Endothelial cell of umbilical vein (primary cell): ENCODE measurements at regions not wholly inside any gene's neighbourhood (a gene's known extent, or its start where the extent isn't known, plus 50 kb on each side); places are given as distances from the start of the nearest gene placed in this dataset.

ENCODE experiments used
- BruUV-seq: library from RNA; stranded (reverse); fragments of 400-500 nt; replicated peaks from 2 replicates; lab custom pipeline; 2021; lab: Mats Ljungman, UMichigan
- CTCF ChIA-PET: fragments of 300-600, 350-600 bp; sonication (Branson Sonifier 250); formaldehyde crosslinking; loops from one replicate; lab custom pipeline; 2021; ENCODE audit warnings: antibody characterized with exemption, inconsistent platforms; lab: Charles Lee
- POLR2A ChIA-PET: fragments of 300-600, 350-600 bp; sonication (Branson Sonifier 250); formaldehyde crosslinking; loops from one replicate; lab custom pipeline; 2021; ENCODE audit warnings: antibody characterized with exemption, inconsistent platforms; lab: Charles Lee
- DNase-seq: peaks from one replicate; pipeline ENCODE4 v3.0.0-alpha.2; 2011; ENCODE audit warnings: low read depth, low spot score
- FAIRE-seq: peaks from 2 replicates; lab custom pipeline; 2011; peaks lifted over from hg19 to GRCh38; lab: Jason Lieb, UNC
- H2AFZ ChIP-seq: 2 replicates; pipeline ENCODE4 v1.6.0; 2012; ENCODE audit warnings: low read depth, low read length, control low read depth, inconsistent platforms
- H3K27ac ChIP-seq: 2 replicates; pipeline ENCODE4 v1.5.1; 2011; ENCODE audit warnings: low read depth, mild to moderate bottlenecking, control low read depth, low read length, moderate library complexity; ENCODE audit not compliant: insufficient read depth
- H3K27me3 ChIP-seq, 2 experiments: 2 replicates each; pipeline versions ENCODE4 v1.6.0 to v1.6.1; 2011; ENCODE audit warnings: low read length in 2 of 2, mixed read lengths in 1 of 2; ENCODE audit not compliant: control insufficient read depth in 2 of 2, insufficient read depth in 2 of 2
- H3K36me3 ChIP-seq, 2 experiments: 2 replicates in 1 of 2; 3 replicates in 1 of 2; pipeline ENCODE4 v1.5.1; 2011; ENCODE audit warnings: low read length in 2 of 2, mild to moderate bottlenecking in 1 of 2, moderate library complexity in 1 of 2; ENCODE audit not compliant: control insufficient read depth in 2 of 2, insufficient read depth in 2 of 2; ENCODE audit errors: extremely low read depth in 1 of 2
- H3K4me1 ChIP-seq: 3 replicates; pipeline ENCODE4 v1.5.1; 2011; ENCODE audit warnings: mild to moderate bottlenecking, low read length; ENCODE audit not compliant: control insufficient read depth, insufficient read depth; ENCODE audit errors: extremely low read depth
- H3K4me2 ChIP-seq: 2 replicates; pipeline ENCODE4 v1.6.1; 2011; ENCODE audit warnings: low read length, control low read depth, mixed read lengths; ENCODE audit not compliant: insufficient read depth
- H3K4me3 ChIP-seq, 3 experiments: fragments of 200-600 bp in 1 of 3; sonication (generic), shearing (Covaris generic) in 1 of 3; replicated peaks in 1 of 3; 2 replicates each; pipeline ENCODE4 v1.5.1; 2011 to 2016; ENCODE audit warnings: control low read depth in 3 of 3, low read length in 3 of 3, mild to moderate bottlenecking in 2 of 3, inconsistent platforms in 1 of 3, low read depth in 1 of 3, moderate library complexity in 1 of 3; ENCODE audit not compliant: insufficient read depth in 1 of 3
- H3K79me2 ChIP-seq: 2 replicates; pipeline ENCODE4 v1.6.0; 2012; ENCODE audit warnings: low read length, inconsistent platforms; ENCODE audit not compliant: control insufficient read depth, insufficient read depth
- H3K9ac ChIP-seq: replicated peaks from 2 replicates; pipeline ENCODE3; 2011; ENCODE audit warnings: low read length, control low read depth; ENCODE audit not compliant: insufficient read depth; ENCODE audit errors: extremely low read depth
- H3K9me1 ChIP-seq: replicated peaks from 3 replicates; pipeline ENCODE4 v1.6.0; 2011; ENCODE audit warnings: mild to moderate bottlenecking, low read length; ENCODE audit not compliant: control insufficient read depth, insufficient read depth; ENCODE audit errors: extremely low read depth
- H3K9me3 ChIP-seq: replicated peaks from 2 replicates; pipeline ENCODE4 v1.5.1; 2012; ENCODE audit warnings: low read length, inconsistent platforms; ENCODE audit not compliant: control insufficient read depth, insufficient read depth
- H4K20me1 ChIP-seq: replicated peaks from 2 replicates; pipeline ENCODE3; 2011; ENCODE audit warnings: mild to moderate bottlenecking, low read length; ENCODE audit not compliant: control insufficient read depth, insufficient read depth; ENCODE audit errors: extremely low read depth
- EZH2 ChIP-seq: IDR thresholded peaks from 2 replicates; pipeline ENCODE4 v1.6.1; 2012; ENCODE audit warnings: borderline replicate concordance, low read depth, mild to moderate bottlenecking, moderate library complexity, low read length, inconsistent platforms; ENCODE audit not compliant: severe bottlenecking
- FOS ChIP-seq: IDR thresholded peaks from 2 replicates; pipeline ENCODE4 v1.6.1; 2011; ENCODE audit warnings: mild to moderate bottlenecking, low read length, moderate library complexity, borderline replicate concordance; ENCODE audit not compliant: insufficient read depth
- GATA2 ChIP-seq: IDR thresholded peaks from 2 replicates; pipeline ENCODE4 v1.7.0; 2011; ENCODE audit warnings: low read depth, mild to moderate bottlenecking, moderate library complexity, mixed read lengths, low read length; ENCODE audit not compliant: insufficient read length, insufficient read depth
- JUN ChIP-seq: IDR thresholded peaks from 2 replicates; pipeline ENCODE4 v1.6.1; 2011; ENCODE audit warnings: borderline replicate concordance, low read depth; ENCODE audit not compliant: insufficient read length, insufficient read depth
- MYC ChIP-seq: IDR thresholded peaks from one replicate; pipeline ENCODE4 v1.6.1; 2011; ENCODE audit warnings: mild to moderate bottlenecking, low read depth, low read length
- POLR2A ChIP-seq: IDR thresholded peaks from 2 replicates; pipeline ENCODE4 v1.6.1; 2012; ENCODE audit warnings: low read depth, mild to moderate bottlenecking, control low read depth, low read length
- POLR2AphosphoS5 ChIP-seq: IDR thresholded peaks from 2 replicates; pipeline ENCODE4 v1.6.1; 2012; ENCODE audit warnings: low read depth, mild to moderate bottlenecking, control low read depth, low read length, moderate library complexity; ENCODE audit not compliant: insufficient read depth
- dilution Hi-C: fragments of 300-500 bp; cut with MboI; formaldehyde crosslinking; loops from one replicate; pipeline ENCODE4 v1.15.0; 2019; ENCODE audit warnings: low sequenced_read_pairs; ENCODE audit not compliant: extremely low pct_ligation_motif_present
- intact Hi-C: fragments of 100-400 bp; cut with micrococcal nuclease; formaldehyde crosslinking; loops from one replicate; pipeline ENCODE4 v1.10.0; 2022
- TF ChIP-seq, protein P1 (sequence below): IDR thresholded peaks from 2 replicates; pipeline ENCODE4 v1.6.1; 2011; ENCODE audit not compliant: insufficient read depth, insufficient read length
- TF ChIP-seq, protein P2 (sequence below), 2 donors: IDR thresholded peaks; 1 replicate in 1 of 2; 2 replicates in 1 of 2; pipeline ENCODE4 v1.5.1; 2011; ENCODE audit warnings: low read length in 2 of 2, mild to moderate bottlenecking in 2 of 2, moderate library complexity in 2 of 2, control low read depth in 1 of 2, inconsistent platforms in 1 of 2, low read depth in 1 of 2; ENCODE audit not compliant: insufficient read depth in 1 of 2; ENCODE audit errors: extremely low read depth in 1 of 2

DNA sequence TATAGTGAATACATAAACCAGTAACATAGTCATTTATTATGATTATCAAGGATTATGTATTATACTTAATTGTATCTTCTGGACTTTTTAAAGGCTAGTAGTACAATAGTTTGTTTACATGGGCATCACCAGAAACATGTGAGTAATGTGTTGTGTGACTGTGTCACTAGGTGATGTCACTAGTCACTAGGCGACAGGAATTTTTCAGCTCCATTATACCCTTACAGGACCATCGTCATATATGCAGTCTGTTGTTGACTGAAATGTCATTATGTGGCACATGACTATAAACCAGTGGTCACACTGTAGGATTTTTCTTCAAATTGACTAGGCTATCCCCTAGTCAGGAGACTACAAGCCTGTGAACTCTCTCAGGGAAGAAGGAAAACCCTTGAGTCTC is 86.5 kb upstream of the CENPW start:
- Histone ChIP-seq H2AFZ (no peak overlapping the region), H3K4me1 (peaks cover 3% of the 10 kb centered on the region), H3K27me3 (no peaks in the 10 kb centered on the region), H4K20me1 (no peaks in the 10 kb centered on the region), H3K27ac (no peak overlapping the region), H3K4me3 (no peak overlapping the region), H3K4me2 (no peak overlapping the region), H3K79me2 (no peaks in the 10 kb centered on the region), H3K9me3 (no peaks in the 10 kb centered on the region), H3K9ac (no peak overlapping the region), H3K36me3 (no peaks in the 10 kb centered on the region), H3K9me1 (no peaks in the 10 kb centered on the region)
- intact Hi-C loops, result no loop called here
- no peak for FAIRE-seq
- ChIA-PET POLR2A (no interaction called here), CTCF (no interaction called here)
- TF ChIP-seq JUN, result no peak
- no peak for TF ChIP-seq EZH2
- TF ChIP-seq POLR2A, result no peak
- TF ChIP-seq, protein P1, sequence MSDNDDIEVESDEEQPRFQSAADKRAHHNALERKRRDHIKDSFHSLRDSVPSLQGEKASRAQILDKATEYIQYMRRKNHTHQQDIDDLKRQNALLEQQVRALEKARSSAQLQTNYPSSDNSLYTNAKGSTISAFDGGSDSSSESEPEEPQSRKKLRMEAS, result no peak
- TF ChIP-seq, protein P2, sequence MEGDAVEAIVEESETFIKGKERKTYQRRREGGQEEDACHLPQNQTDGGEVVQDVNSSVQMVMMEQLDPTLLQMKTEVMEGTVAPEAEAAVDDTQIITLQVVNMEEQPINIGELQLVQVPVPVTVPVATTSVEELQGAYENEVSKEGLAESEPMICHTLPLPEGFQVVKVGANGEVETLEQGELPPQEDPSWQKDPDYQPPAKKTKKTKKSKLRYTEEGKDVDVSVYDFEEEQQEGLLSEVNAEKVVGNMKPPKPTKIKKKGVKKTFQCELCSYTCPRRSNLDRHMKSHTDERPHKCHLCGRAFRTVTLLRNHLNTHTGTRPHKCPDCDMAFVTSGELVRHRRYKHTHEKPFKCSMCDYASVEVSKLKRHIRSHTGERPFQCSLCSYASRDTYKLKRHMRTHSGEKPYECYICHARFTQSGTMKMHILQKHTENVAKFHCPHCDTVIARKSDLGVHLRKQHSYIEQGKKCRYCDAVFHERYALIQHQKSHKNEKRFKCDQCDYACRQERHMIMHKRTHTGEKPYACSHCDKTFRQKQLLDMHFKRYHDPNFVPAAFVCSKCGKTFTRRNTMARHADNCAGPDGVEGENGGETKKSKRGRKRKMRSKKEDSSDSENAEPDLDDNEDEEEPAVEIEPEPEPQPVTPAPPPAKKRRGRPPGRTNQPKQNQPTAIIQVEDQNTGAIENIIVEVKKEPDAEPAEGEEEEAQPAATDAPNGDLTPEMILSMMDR (IDR thresholded peaks at IDR 0.05; ENCODE audit: extremely low read depth in 1 of 2, insufficient read depth in 1 of 2, low read depth in 1 of 2, low read length in 2 of 2), result no peak
- no peak for TF ChIP-seq FOS
- TF ChIP-seq GATA2, result no peak
- TF ChIP-seq MYC, result no peak
- TF ChIP-seq POLR2AphosphoS5, result no peak
- dilution Hi-C loops, result no loop called here
- BruUV-seq, result no TSS peak
- no peak for DNase-seq
